ENCODE measurements at regions not wholly inside any gene's neighbourhood (a gene's known extent, or its start where the extent isn't known, plus 50 kb on each side); places are given as distances from the start of the nearest gene placed in this dataset.

DNA sequence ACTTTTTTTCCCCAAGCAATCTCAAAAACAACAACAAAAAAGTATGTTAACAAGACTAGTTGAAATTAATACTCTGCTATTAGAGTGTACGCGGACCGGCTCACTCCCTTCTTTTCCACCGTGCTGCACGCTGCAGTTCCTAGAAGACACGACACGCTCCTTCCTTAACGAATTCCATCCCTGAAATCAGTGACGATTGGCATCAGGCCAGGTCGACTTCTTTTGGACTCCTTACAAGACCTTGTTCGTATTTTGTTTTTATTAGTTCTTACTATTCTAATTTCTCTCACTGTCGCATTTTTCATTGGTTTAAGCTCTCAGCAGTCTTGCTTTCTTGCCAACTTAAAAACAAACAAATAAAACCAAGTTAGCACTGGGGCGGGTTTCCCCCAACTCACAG lies 175.8 kb upstream of the PITX2 start:
- TF ChIP-seq, protein P1, sequence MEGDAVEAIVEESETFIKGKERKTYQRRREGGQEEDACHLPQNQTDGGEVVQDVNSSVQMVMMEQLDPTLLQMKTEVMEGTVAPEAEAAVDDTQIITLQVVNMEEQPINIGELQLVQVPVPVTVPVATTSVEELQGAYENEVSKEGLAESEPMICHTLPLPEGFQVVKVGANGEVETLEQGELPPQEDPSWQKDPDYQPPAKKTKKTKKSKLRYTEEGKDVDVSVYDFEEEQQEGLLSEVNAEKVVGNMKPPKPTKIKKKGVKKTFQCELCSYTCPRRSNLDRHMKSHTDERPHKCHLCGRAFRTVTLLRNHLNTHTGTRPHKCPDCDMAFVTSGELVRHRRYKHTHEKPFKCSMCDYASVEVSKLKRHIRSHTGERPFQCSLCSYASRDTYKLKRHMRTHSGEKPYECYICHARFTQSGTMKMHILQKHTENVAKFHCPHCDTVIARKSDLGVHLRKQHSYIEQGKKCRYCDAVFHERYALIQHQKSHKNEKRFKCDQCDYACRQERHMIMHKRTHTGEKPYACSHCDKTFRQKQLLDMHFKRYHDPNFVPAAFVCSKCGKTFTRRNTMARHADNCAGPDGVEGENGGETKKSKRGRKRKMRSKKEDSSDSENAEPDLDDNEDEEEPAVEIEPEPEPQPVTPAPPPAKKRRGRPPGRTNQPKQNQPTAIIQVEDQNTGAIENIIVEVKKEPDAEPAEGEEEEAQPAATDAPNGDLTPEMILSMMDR (IDR thresholded peaks at IDR 0.05; ENCODE audit: borderline replicate concordance, extremely low read depth, insufficient read depth) = no peak
- Histone ChIP-seq H3K9ac (ENCODE audit: low read length in 3 of 3) (no peak overlapping the region), H3K4me3 (ENCODE audit: low read length in 3 of 3) (no peak overlapping the region), H3K27me3 (ENCODE audit: control insufficient read depth, insufficient read depth, low read length) (no peaks in the 10 kb centered on the region), H3K36me3 (ENCODE audit: control insufficient read depth in 2 of 3, insufficient read depth in 3 of 3, low read length in 3 of 3) (no peaks in the 10 kb centered on the region), H3K4me1 (ENCODE audit: control insufficient read depth in 2 of 3, insufficient read depth in 2 of 3, low read depth in 1 of 3, low read length in 3 of 3) (no peaks in the 10 kb centered on the region), H3K27ac (ENCODE audit: low read depth in 2 of 2, low read length in 2 of 2) (no peak overlapping the region), H3K9me3 (ENCODE audit: control insufficient read depth in 2 of 3, insufficient read depth in 1 of 3, low read length in 3 of 3) (no peaks in the 10 kb centered on the region)
- no peak for FAIRE-seq
- peak in 4 of 5 donors; percentile 14 to 49 (median 31) for DNase-seq
- intact Hi-C loops (cut with DNase I) = no loop called here

DNA sequence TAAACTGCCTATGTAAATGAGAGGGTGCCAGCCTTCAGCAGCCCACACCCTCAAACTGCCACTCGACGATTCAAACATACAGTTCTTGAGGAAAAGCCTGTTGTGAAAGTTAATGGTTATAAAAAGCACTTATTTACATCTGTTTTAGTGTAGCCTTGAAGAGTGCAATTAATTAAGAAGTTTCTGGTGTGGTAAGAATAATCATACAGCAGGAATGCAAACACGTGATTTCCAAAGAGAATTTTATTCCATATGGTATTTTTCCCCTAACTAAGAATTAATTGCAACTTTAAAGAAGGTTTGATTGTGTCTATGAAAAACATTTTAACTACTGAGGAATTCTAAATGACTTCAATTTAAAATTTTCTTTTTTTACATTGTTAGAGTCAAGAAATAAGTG lies 176.3 kb upstream of the PITX2 start:
- intact Hi-C loops (cut with DNase I) = no loop called here
- Histone ChIP-seq H3K9ac (ENCODE audit: low read length in 3 of 3) (no peak overlapping the region), H3K27me3 (ENCODE audit: control insufficient read depth, insufficient read depth, low read length) (no peaks in the 10 kb centered on the region), H3K27ac (ENCODE audit: low read depth in 2 of 2, low read length in 2 of 2) (no peak overlapping the region), H3K4me1 (ENCODE audit: control insufficient read depth in 2 of 3, insufficient read depth in 2 of 3, low read depth in 1 of 3, low read length in 3 of 3) (no peaks in the 10 kb centered on the region), H3K4me3 (ENCODE audit: low read length in 3 of 3) (no peak overlapping the region), H3K9me3 (ENCODE audit: control insufficient read depth in 2 of 3, insufficient read depth in 1 of 3, low read length in 3 of 3) (no peaks in the 10 kb centered on the region), H3K36me3 (ENCODE audit: control insufficient read depth in 2 of 3, insufficient read depth in 3 of 3, low read length in 3 of 3) (no peaks in the 10 kb centered on the region)
- FAIRE-seq = no peak
- no peak for DNase-seq
- TF ChIP-seq, protein P1 (IDR thresholded peaks at IDR 0.05; ENCODE audit: borderline replicate concordance, extremely low read depth, insufficient read depth) = no peak

DNA sequence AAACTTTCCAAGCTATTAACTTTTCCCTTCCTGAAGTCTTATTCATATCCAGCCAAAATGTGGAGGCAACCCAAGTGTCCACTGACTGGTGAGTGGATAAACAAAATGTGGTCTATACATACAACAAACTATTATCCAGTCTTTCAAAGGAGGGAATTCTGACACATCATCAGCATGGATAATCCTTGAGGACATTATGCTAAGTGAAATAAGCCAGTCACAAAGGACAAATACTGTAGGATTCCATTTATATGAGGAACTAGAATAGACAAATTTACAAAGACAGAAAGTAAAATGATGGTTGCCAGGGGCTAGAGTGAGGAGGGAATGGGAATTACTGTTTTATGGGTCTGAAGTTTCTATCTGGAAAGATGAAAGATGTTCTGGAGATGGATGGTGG lies 178.7 kb upstream of the PITX2 start:
- DNase-seq = no peak

More for the DNA sequence above, 178.7 kb upstream of the PITX2 start:
- no peak overlapping the region for H3K4me3 ChIP-seq (ENCODE audit: low read length in 3 of 3)
- TF ChIP-seq, protein P1 (IDR thresholded peaks at IDR 0.05; ENCODE audit: borderline replicate concordance, extremely low read depth, insufficient read depth) = no peak
- no peak overlapping the region for H3K9ac ChIP-seq (ENCODE audit: low read length in 3 of 3)
- no peak for FAIRE-seq
- H3K4me1 ChIP-seq (ENCODE audit: control insufficient read depth in 2 of 3, insufficient read depth in 2 of 3, low read depth in 1 of 3, low read length in 3 of 3) = no peaks in the 10 kb centered on the region
- no peak overlapping the region for H3K27ac ChIP-seq (ENCODE audit: low read depth in 2 of 2, low read length in 2 of 2)
- H3K9me3 ChIP-seq (ENCODE audit: control insufficient read depth in 2 of 3, insufficient read depth in 1 of 3, low read length in 3 of 3) = no peaks in the 10 kb centered on the region
- intact Hi-C loops (cut with DNase I) = no loop called here
- no peaks in the 10 kb centered on the region for H3K36me3 ChIP-seq (ENCODE audit: control insufficient read depth in 2 of 3, insufficient read depth in 3 of 3, low read length in 3 of 3)
- no peaks in the 10 kb centered on the region for H3K27me3 ChIP-seq (ENCODE audit: control insufficient read depth, insufficient read depth, low read length)
